CD1c-positive myeloid dendritic cell (primary cell): ENCODE measurements at regions not wholly inside any gene's neighbourhood (a gene's known extent, or its start where the extent isn't known, plus 50 kb on each side); places are given as distances from the start of the nearest gene placed in this dataset.

ENCODE experiments used
- DNase-seq: peaks from one replicate; pipeline ENCODE4 v3.0.0-alpha.2; 2016; ENCODE audit errors: extremely low spot score

- no peak for DNase-seq
Measured at GRCh38 chr2:81576713-81577112, 1272.2 kb upstream of the LRRTM1 start.

- DNase-seq: no peak
Measured at GRCh38 chr2:81551040-81551634, 1246.6 kb upstream of the LRRTM1 start.

DNA sequence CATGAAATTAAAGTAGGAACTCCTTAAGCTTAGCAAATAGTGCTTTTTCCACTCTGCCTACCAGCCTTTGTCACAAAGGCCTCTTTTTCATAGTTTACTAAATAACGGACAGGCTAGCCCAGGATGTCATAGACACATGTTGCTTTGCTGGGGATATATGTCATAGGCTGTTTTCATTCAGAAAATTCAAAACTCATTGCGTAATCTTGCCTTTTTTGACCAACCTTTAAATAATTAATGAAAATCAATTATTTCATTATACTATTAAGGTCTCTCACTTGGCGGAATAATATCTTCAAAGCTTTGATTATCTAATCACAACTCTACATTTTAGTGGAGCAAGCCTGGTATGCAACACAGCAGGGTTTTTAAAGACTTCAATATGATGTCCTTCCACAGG, 1245.7 kb upstream of the LRRTM1 start:
- no peak for DNase-seq

GRCh38 chr2:81549646-81550045, 1245.1 kb upstream of the LRRTM1 start:
- no peak for DNase-seq

DNA sequence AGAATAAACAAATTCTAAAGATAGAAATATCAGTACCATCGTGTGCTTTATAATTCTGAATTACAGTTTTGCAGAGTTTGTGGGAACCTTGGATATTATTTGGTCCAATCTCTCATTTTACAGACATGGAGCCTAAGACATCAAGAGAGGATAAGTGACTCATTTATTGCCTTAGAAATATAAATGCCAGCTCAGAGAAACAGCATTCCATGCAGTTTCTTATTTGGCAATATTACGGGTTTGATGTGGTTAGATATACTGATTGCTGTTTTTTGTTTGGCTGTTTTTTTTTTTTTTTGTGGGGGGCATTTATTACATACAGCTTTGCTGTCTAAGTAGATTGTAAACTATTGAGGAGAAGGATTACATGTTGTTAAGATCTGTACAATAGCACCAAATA, 1241.1 kb upstream of the LRRTM1 start:
- DNase-seq: no peak

- DNase-seq: no peak
Measured at GRCh38 chr2:81542119-81542518, 1237.6 kb upstream of the LRRTM1 start.

GRCh38 chr2:81529944-81530343, 1225.4 kb upstream of the LRRTM1 start:
- DNase-seq: no peak

DNA sequence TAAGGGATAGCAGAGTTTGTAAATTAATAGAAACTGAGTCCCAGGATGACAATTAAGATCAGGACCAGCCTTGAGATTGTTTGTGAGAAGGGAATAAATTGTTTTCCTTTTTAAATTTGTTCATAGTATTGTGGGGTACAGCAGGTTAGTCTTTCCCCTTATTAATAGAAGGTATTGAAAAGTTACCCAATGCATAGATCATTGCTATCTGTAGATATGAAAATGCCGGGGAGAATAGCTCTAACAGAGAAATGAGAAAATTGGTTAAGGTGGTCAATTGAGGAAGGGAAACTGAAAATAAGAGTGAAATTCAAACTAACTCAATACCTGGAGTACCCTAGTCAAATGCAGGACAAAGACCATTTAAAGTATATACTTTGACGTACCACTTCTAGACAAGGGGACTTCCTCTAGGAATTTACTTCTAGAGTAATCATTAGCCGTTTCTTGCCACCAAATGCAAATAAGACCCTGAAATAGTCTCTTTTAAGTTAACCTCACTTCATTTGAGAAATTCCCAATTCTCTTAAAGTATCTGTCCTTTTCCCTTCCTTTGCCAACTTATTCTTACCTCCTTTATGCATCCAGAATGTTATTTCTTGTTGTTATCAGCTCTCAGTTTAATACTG, 1224.4 kb upstream of the LRRTM1 start:
- no peak for DNase-seq

DNA sequence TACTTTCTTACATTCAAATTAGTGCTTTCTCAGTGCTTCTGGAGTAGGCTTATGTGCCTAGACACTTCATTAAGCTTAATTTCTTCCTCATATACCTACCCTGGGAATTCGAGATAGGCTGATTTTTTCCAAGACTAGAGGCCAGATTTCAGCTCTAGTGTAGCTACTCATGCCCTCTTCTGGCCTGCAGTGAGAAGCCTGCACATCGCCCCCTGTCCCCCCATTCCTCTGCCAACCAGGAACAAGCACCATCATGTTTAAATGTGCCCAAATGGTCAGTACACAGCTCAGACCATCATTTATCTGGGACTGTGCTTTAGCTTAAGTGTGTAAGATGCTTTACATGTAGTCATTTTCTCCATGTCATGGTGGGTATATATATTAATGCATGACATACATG, 1218.8 kb upstream of the LRRTM1 start:
- DNase-seq: no peak

GRCh38 chr2:81513328-81513727, 1208.8 kb upstream of the LRRTM1 start:
- DNase-seq: no peak

DNA sequence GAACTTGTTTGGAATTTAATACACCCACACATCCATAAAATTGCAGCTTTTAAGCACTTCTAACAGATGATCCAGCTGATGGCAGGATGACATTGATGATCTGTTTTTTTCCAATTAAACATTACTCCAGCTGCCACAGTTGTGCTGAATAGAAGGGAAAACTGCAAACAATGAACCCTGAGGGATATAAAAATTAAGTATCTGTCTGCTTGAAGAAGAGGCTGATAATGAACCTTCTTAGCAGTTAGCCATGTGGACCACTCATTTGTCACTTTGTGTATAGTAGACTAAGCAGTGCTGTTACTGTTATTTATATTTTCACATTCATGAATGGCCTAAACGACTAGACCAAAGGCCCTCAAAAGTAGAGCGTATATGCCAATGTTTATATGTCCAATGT, 1201.0 kb upstream of the LRRTM1 start:
- no peak for DNase-seq

DNA sequence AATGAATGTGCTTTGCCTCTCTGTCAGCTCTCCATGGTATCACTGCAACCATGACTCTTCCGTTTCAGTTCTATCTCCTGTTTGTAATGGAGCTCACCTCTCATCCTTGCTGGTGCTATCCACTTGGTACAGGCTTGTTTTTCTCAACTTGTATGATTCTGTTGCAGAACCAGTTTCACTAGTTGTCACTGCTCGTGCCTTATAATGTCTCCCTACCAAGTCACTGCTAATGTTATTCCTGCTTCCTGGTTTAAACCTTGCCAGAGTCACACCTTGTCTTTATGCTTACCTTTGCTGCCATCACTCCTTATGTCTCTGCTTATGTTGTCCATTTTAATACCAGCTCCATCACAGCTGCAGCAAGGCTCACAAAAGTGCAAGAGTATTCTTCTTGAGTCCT, 1191.0 kb upstream of the LRRTM1 start:
- no peak for DNase-seq

- DNase-seq: no peak
Measured at GRCh38 chr2:81483254-81483653, 1178.7 kb upstream of the LRRTM1 start.

GRCh38 chr2:81481994-81482368, 1177.4 kb upstream of the LRRTM1 start:
- DNase-seq: no peak

DNA sequence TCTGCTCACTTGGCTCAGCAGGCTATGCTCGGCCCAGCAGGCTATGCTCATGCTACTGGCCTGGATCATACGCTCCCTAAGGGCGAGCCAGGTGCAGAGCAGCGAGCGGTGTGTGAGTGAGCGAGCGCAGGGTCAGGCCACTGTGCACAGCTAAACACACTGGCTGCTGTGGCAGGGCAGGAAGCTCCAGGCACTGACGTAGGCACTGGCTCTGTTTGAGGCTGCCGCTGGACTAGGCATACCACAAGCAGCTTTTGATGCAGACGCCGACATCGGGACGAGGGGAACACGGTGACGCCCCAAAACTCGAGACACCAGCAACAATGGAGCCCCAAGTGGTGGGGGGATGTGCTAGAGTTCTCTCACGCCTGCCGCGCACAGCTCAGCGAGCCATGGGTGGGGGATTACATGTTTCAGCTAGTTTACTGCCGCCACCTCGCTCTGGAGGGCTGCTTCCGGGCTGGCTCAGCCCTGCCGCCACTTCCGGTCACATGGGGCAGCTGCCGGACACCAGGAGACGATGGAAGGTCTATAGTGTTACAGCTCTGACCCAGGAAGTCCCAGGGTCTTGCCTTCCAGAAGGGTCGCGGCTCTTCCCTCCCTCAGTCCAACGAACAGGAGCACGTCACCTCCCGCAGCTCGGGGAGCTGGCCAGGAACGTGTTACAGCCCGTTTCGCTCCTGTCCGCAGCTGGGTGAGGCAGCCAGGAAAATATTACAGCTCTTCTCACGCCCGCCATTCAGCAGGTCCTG, 1176.9 kb upstream of the LRRTM1 start:
- DNase-seq: no peak

GRCh38 chr2:81467096-81467495, 1162.5 kb upstream of the LRRTM1 start:
- DNase-seq: no peak

DNA sequence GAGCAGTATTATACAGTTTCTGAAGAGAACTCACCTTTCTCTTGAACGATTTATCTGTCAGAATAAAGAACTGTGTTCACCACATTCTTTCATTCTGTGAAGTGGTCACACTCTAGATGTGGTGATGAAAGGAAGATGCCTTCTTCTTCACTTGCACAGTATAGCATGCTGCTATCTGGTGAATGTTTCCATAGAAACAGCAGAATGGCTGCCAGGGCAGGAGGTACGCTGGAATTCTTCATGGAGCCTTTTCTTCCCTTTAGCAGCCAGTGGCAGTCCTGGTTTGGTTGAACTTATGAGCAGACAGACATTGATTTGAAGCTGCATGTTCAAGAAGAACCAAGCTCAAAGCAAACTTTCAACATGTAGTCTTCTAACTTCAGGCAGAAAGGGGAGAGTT, 1157.9 kb upstream of the LRRTM1 start:
- DNase-seq: no peak

DNA sequence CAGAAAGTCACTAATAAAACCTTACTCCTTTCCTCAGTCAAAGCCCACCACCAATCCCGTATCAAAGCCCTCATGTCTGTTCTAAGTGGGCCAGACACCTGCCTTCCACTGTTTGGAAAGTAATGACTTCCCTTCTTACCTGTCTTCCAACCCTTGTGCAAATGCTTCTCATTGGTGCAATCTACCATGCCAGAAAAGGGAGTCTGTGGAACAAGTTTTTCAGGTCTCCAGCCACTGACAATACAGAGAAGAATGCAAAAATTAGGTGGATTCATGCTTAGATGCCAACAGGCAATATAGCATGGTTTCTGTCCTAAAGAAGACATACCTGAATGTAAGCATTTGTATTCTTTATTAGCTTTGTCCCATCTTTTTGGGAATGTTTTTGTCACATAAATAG, 1140.6 kb upstream of the LRRTM1 start:
- DNase-seq: no peak

DNA sequence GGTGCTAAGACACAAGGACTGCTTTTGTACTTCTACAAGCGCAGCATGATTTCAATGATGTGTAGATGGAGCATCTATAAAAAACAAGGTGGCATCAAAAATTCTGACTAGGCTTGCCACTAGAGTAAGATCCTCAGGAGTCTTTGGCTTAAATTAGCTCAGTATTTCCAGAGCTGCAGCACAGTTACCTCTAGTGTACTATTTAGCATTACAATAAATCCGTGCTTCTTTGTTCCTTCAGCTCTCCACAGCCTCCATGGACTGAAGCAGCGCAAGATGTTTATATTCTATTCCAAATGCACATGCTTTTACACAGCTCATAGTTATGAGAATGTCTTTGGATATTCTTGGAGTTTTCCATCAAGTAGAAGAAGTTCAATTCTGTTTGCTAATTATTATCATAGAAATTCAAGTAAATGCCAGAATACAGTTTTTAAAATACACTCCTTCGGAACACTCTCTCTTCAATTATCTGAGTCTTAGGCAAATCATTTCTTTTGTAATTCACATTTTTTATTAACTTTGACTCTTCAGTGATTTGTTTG, 1133.0 kb upstream of the LRRTM1 start:
- DNase-seq: no peak

GRCh38 chr2:81436256-81436655, 1131.7 kb upstream of the LRRTM1 start:
- no peak for DNase-seq

DNA sequence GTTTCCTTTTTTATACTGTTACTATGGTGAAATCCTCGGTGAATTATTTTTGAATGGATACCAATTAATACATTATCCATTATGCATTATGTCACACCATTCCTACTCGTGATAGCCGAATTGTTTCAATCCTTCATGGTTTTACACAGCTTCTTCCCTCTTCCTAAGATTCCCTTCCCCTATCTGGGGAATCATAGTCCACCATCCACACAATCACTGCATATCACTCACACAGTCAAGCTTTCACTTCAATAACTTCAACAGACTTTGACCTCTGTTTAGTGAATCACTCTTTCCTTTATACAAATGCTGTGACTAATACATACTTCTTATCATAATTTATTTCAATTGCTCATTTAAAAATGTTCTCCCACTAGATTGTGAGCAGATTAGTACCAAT, 1108.1 kb upstream of the LRRTM1 start:
- DNase-seq: no peak

- DNase-seq: no peak
Measured at GRCh38 chr2:81403508-81403907, 1099.0 kb upstream of the LRRTM1 start.

- DNase-seq: no peak
Measured at GRCh38 chr2:81396417-81397019, 1092.0 kb upstream of the LRRTM1 start.
